ENCODE measurements at regions not wholly inside any gene's neighbourhood (a gene's known extent, or its start where the extent isn't known, plus 50 kb on each side); places are given as distances from the start of the nearest gene placed in this dataset.

GRCh38 chr2:12326449-12327190 is 390.1 kb upstream of the TRIB2 start:
- DNase-seq, result no peak

DNA sequence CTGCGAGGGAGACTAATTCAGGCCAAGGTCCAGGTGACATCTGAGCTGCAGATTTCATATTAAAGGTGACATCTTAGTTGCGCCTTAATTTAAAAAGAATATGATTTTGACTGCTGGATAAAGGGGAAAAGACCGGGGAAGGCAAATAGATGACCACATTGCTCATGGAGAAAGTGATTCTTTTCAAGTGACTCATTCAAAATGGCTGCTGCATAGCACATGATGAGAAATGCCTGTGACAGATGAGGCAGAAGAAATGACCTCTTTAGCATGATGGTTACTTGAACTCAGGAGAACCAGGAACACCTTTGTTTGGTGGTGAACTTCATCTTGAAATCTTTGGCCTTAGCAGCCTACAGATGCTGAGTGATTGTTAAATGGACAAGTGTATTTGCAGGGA is 385.8 kb upstream of the TRIB2 start:
- DNase-seq, result no peak

GRCh38 chr2:12331698-12332097 is 385.0 kb upstream of the TRIB2 start:
- DNase-seq, result no peak

GRCh38 chr2:12333293-12333692 is 383.4 kb upstream of the TRIB2 start:
- DNase-seq, result no peak

GRCh38 chr2:12334412-12334966 is 382.2 kb upstream of the TRIB2 start:
- DNase-seq, result no peak

GRCh38 chr2:12335131-12335530 is 381.6 kb upstream of the TRIB2 start:
- DNase-seq, result no peak

- DNase-seq, result no peak
Observed at GRCh38 chr2:12335995-12336394, 380.7 kb upstream of the TRIB2 start.

DNA sequence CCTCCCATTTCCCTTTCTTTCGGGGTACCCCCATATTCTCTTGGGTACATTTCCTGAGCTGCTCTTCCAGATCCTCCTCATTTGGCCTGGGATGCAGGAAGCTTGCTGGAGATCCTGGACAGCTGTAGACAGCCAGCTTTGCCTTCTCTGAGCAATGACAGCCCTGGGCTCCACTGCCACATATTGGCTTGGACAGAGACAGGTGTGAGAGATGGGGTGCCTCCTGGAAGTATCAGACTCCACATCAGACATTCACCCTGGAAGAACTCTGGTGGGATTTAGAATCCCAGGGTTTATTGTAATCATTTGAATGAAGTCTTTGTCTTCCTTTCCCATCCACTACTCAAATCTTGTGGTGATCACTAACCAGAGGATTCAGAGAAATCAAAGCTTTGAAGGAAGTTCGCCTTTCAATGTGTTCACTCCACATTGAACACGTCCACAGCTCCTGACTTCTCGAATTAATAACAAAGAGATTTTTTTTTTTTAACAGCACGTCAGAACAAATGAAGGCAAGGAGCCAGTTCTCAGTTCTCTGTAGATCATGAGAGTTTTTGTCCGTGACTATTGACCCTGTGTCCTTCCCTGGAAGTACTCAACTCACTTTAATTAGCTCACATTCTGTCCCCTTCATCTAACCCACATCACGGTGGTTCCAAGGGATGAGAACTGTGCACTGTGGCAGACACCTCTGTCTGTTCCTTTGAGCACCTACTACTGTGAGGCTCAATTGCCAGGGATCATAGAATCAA is 377.6 kb upstream of the TRIB2 start:
- DNase-seq, result no peak

- DNase-seq, result no peak
Observed at GRCh38 chr2:12340164-12340563, 376.6 kb upstream of the TRIB2 start.

DNA sequence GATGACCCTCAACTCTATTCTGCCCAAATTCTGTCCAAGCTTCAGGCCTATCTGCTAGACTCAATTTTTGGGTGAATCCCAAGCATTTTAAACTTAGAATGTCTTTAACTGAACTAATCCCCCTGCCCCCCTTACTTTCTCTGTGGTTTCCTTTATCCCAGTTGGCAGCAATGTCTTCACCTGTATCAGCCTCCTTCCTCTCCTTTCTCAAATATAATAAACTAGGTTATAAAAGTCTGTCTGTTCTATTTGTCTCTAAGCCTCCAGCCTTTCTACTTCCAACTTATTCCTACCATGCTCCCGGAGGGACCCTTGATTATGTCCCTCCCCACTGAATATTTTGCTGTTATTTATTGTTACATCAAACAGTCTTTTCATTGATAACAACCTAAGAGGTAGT is 375.5 kb upstream of the TRIB2 start:
- DNase-seq, result no peak

GRCh38 chr2:12341920-12342319 is 374.8 kb upstream of the TRIB2 start:
- DNase-seq, result no peak

GRCh38 chr2:12343141-12343540 is 373.6 kb upstream of the TRIB2 start:
- no peak for DNase-seq

DNA sequence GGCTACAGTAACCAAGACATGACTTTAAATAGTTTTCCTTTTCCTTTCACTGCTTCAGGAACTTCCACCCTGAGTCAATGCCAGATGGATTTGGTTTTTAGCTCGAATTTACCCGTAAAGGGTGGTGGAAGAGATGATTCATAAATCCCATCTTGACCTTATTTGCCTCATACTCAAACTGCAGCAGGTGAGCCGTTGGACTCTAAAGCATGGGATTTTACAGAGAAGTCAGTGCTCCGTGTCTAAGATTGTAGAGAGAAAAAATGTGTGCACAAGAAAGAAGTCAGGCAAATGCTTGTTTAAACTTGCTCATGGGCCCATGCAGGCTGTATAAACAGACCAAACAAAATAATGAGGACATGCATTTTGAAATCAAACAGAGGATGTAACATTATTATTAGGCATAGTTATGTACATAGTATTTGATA is 369.7 kb upstream of the TRIB2 start:
- DNase-seq, result peak in 1 of 2 experiments; percentile 33

DNA sequence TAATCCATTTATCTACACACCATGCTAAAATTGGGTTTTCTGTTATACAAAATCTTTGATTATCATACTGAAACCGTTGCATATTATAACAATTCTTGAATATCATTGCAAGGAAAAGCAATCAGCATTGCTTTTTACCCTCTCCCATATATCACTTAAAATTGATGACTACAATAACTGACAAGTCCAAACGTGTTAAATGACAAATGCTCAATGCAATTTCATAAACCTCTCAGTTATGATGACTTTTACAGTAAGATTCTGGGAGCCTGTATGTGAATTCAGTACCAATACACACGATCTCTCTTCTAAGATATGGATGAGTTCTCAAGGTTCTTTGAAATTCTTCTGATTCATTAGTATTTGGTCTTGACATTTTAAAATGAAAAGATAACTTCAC is 368.5 kb upstream of the TRIB2 start:
- DNase-seq, result no peak

DNA sequence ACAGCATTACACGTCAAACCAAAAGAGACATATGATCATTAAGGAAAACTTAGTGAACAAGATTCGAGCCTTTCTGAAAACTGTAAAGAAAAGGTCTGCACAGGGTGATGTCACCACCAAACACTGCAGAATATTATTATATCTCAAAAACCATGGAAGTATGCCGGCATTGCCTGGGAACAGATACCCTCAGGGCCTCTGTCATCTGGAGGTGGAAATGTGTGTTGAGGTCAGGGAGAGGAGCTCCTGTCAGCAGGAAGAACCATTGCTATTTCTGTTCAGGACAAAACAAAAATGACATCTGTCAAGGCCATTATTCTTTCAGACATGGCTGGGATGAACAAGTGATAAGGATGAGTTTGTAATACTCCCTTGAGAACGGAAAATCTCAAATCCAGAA is 365.9 kb upstream of the TRIB2 start:
- no peak for DNase-seq

- DNase-seq, result peak; percentile 66 to 95
Observed at GRCh38 chr2:12352889-12353288, 363.8 kb upstream of the TRIB2 start.

DNA sequence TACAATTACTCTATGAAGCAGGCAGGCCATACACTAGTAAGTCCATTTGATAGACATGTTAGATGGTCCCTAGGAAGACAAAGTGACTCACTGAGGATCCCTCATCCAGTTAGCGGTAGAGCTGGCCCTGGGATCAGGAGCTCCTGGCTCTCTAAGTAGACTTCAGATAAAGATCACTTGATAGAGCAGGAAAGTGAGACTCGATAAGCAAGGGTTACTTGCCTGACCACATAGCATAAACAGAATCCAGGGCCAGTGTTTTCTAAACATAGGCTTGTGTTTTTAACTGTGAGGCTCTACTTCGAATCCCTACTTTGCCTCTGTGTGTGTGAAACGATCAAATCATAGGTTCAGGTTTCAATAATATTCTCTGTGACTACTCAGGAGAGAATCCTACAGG is 355.2 kb upstream of the TRIB2 start:
- no peak for DNase-seq

GRCh38 chr2:12363138-12363537 is 353.6 kb upstream of the TRIB2 start:
- DNase-seq, result no peak

DNA sequence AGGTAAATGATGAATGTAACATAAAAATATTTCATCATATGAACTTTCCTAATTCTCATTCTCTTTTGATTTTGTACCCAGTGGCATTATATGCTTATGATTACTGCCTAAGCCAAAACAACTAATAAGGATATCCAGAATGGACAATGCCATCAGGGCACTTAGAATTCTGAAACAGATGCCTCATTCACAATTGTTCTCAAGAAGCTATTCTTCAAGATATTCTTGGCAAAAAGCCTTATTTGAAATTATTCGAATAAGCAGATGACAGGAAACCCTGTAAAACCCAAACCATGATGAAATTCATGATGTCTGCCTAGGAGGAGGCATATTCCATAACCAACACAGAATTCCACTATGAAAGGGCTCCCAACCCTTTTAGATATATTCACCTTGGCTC is 353.2 kb upstream of the TRIB2 start:
- DNase-seq, result no peak

DNA sequence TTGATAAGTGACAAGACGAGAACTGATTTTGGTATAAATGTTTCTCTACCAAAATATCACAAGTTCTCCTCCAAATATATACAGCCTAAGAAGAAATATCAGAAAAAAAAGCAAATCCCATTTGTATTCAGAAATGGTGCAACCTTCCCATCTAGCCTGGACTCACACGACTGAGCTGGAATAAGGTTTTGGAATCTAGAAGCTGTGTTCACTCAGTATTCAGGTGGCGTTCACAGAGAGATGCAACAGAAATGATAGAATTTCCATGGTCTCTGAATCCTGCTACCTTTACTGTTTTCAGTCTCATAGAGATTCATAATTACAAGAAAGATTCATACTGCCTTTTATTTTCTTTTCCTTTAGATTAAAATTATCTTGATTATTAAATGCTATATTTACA is 347.2 kb upstream of the TRIB2 start:
- DNase-seq, result no peak

- no peak for DNase-seq
Observed at GRCh38 chr2:12376025-12376424, 340.7 kb upstream of the TRIB2 start.

- DNase-seq, result no peak
Observed at GRCh38 chr2:12379143-12379542, 337.6 kb upstream of the TRIB2 start.

- no peak for DNase-seq
Observed at GRCh38 chr2:12381543-12382325, 335.0 kb upstream of the TRIB2 start.
